ENCODE measurements at regions not wholly inside any gene's neighbourhood (a gene's known extent, or its start where the extent isn't known, plus 50 kb on each side); places are given as distances from the start of the nearest gene placed in this dataset.

GRCh38 chr11:110022548-110022947 lies 70.6 kb upstream of the ZC3H12C start:
- DNase-seq (ENCODE audit: low read depth): no peak

DNA sequence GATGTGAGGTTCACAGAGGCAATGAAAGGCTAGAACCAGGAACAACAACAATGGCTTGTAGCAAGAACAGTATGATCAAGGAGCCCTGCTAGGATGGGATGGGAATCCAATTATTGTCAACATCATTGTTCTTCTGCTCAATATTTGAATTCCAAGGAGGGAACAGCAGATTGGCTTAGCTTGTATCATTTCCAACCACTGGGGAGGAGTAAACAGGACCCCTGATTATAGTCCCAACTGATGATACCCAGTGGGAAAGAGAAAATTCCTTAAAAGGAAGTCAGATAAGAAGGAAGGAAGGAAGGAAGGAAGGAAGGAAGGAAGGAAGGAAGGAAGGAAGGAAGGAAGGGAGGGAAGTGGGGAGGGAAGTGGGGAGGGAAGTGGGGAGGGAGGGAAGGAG lies 69.5 kb upstream of the ZC3H12C start:
- no peak for DNase-seq (ENCODE audit: low read depth)

GRCh38 chr11:110026858-110027626 lies 66.2 kb upstream of the ZC3H12C start:
- no peak for DNase-seq (ENCODE audit: low read depth)

- DNase-seq (ENCODE audit: low read depth): no peak
These were observed 65.4 kb upstream of the ZC3H12C start for GRCh38 chr11:110027627-110028371.

- DNase-seq (ENCODE audit: low read depth): no peak
These were observed 64.3 kb upstream of the ZC3H12C start for GRCh38 chr11:110028921-110029320.

DNA sequence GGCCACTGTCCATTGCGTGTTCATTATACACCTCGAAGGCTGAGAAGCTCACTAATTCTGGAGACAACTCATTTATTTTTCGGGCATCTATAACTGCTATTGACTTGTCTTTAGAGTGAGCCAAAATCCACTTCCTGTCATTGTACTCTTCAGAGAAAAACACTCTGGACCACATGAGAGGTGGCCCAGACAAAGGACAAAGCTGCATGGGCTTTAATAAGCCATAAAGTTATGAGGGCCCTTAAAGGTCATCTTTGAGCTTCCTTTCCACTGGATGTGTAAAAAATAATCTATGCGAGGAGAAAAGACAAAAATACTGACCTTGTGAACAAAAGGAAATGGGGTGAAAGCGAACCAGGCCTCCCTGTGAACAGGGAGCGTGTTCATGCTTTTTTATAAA lies 63.5 kb upstream of the ZC3H12C start:
- no peak for DNase-seq (ENCODE audit: low read depth)

- no peak for DNase-seq (ENCODE audit: low read depth)
These were observed 62.0 kb upstream of the ZC3H12C start for GRCh38 chr11:110031171-110031570.

DNA sequence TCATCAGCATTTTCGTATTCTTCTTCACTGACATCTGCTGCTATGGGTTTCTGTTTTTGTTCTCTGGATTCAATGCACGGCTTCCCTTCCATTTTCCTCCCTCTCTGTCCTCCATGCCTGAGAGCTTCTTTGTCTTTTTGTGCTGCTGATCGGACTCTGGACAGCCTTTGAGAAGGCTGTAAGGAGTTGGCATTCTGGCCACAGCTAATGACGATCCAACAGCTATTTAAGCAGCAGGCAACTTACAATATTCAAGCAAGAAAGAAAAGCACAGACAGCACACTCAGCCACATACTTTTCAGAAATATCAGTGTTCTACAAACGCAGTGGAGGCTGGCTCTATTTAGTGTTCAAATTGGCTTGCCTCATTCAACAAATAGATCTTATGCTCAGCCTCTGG lies 60.9 kb upstream of the ZC3H12C start:
- no peak for DNase-seq (ENCODE audit: low read depth)

DNA sequence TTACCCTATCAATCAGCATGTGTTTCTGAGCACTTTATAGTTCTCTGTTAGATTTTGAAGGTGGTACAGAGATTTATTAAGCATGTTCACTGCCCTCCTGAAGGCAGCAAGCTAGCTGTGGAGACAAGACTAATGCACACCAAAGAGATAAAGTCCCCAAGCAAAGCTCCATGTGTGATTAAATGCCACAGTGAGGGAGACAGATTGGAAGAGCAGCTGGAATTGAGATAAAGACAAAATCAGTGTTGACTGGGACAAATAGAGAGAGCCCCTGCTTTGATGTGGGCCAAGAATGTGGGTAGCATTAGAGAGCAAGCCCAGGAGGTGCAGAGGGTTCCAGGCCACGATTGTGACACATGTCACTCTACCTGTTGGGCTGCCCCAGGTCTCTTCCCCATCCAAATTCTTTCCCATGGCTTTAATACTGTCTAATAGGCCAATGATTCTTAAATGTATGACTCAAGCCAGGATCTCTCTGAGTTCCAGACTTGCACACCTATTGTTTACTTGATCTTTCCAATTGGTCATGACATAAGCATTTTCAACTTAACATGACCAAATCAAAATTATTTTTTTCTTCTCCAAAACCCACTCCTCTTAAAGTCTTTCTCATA lies 60.1 kb upstream of the ZC3H12C start:
- DNase-seq (ENCODE audit: low read depth): no peak

DNA sequence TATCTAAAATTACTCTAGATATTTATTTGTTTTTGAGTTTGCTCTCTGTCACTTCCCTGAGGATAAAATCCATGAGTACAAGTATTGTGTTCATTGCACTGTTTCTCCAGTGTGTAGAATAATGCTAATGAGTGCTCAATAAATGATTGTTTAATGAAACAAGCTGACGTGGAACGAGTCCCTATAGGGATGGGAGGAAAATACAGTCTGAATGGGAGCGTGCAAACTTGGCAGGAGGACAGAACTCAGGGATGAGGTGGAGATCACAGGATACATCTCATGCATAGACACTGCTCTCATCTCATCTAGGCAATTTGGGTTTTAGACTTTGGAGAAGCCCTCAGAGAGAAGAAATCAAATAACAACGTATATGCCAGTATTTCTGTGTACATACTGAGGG lies 58.4 kb upstream of the ZC3H12C start:
- no peak for DNase-seq (ENCODE audit: low read depth)

- DNase-seq (ENCODE audit: low read depth): no peak
These were observed 57.8 kb upstream of the ZC3H12C start for GRCh38 chr11:110035357-110035756.

- no peak for DNase-seq (ENCODE audit: low read depth)
These were observed 55.0 kb upstream of the ZC3H12C start for GRCh38 chr11:110038201-110038600.

Measured in LHCN-M2 (cell line).